ENCODE measurements at regions not wholly inside any gene's neighbourhood (a gene's known extent, or its start where the extent isn't known, plus 50 kb on each side); places are given as distances from the start of the nearest gene placed in this dataset.

- no peak for TF ChIP-seq CTCF (conservative IDR thresholded peaks at IDR 0.05; ENCODE audit: low read length)
- no peak for TF ChIP-seq EZH2phosphoT487 (IDR thresholded peaks at IDR 0.05; ENCODE audit: borderline replicate concordance)
Observed at GRCh38 chr11:100602716-100603115, 84.4 kb upstream of the ARHGAP42 start.
